Neural progenitor cell (in vitro differentiated cells): ENCODE measurements at regions not wholly inside any gene's neighbourhood (a gene's known extent, or its start where the extent isn't known, plus 50 kb on each side); places are given as distances from the start of the nearest gene placed in this dataset.
A peak's percentile ranks its signal among the peaks of the same experiment; 100 is the strongest.

Experiments
- DNase-seq: peaks from one replicate; pipeline ENCODE4 v3.0.0-alpha.2; 2016; ENCODE audit warnings: low spot score
- H2AFZ ChIP-seq: fragments of 200-600 bp; sonication (generic); replicated peaks from 2 replicates; pipeline ENCODE4 v1.6.1; 2016; ENCODE audit warnings: antibody characterized with exemption
- H3F3A ChIP-seq: fragments of 200-600 bp; sonication (generic); 2 replicates; pipeline ENCODE4 v1.6.1; 2016; ENCODE audit warnings: antibody characterized with exemption, low read depth
- H3K27ac ChIP-seq: fragments of 200-600 bp; sonication (generic); 2 replicates; pipeline ENCODE4 v1.5.1; 2016; ENCODE audit warnings: mild to moderate bottlenecking
- H3K27me3 ChIP-seq: fragments of 200-600 bp; sonication (generic); 2 replicates; pipeline ENCODE4 v1.6.1; 2016; ENCODE audit warnings: mild to moderate bottlenecking, moderate library complexity
- H3K36me3 ChIP-seq: fragments of 200-600 bp; sonication (generic); 2 replicates; pipeline ENCODE4 v1.5.1; 2016
- H3K4me1 ChIP-seq: fragments of 200-600 bp; sonication (generic); 2 replicates; pipeline ENCODE4 v1.6.1; 2016; ENCODE audit warnings: mixed run types
- H3K4me2 ChIP-seq: fragments of 200-600 bp; sonication (generic); 2 replicates; pipeline ENCODE4 v1.6.1; 2016
- H3K4me3 ChIP-seq: fragments of 200-600 bp; sonication (generic); 2 replicates; pipeline ENCODE4 v1.5.1; 2016
- H3K79me2 ChIP-seq: fragments of 200-600 bp; sonication (generic); 2 replicates; pipeline ENCODE4 v1.6.1; 2016; ENCODE audit warnings: low read depth
- H3K9ac ChIP-seq: fragments of 200-600 bp; sonication (generic); 2 replicates; pipeline ENCODE4 v1.6.1; 2016
- H3K9me3 ChIP-seq: fragments of 200-600 bp; sonication (generic); 2 replicates; pipeline ENCODE4 v1.5.1; 2016; ENCODE audit warnings: low read depth
- H4K20me1 ChIP-seq: fragments of 200-600 bp; sonication (generic); 2 replicates; pipeline ENCODE4 v1.6.1; 2016; ENCODE audit warnings: low read depth
- H3K27ac Mint-ChIP-seq: 3 replicates; pipeline ENCODE4 v1.8.0; 2021; ENCODE audit warnings: mixed read lengths
- H3K27me3 Mint-ChIP-seq: 2 replicates; pipeline ENCODE4 v1.8.0; 2022; ENCODE audit warnings: low read depth, mild to moderate bottlenecking, inconsistent platforms, moderate library complexity, mixed read lengths; ENCODE audit not compliant: insufficient read depth
- H3K36me3 Mint-ChIP-seq: 3 replicates; pipeline ENCODE4 v1.8.0; 2021; ENCODE audit warnings: mixed read lengths
- H3K4me1 Mint-ChIP-seq: 3 replicates; pipeline ENCODE4 v1.8.0; 2021; ENCODE audit warnings: mixed read lengths
- H3K4me3 Mint-ChIP-seq: 3 replicates; pipeline ENCODE4 v1.8.0; 2021; ENCODE audit warnings: mild to moderate bottlenecking, moderate library complexity, mixed read lengths
- H3K9me3 Mint-ChIP-seq: 3 replicates; pipeline ENCODE4 v1.8.0; 2020; ENCODE audit warnings: mixed read lengths
- EZH2 ChIP-seq: fragments of 200-600 bp; sonication (generic); IDR thresholded peaks from 2 replicates; pipeline ENCODE4 v1.6.1; 2017; ENCODE audit warnings: antibody characterized with exemption, mild to moderate bottlenecking, moderate library complexity
- EZH2phosphoT487 ChIP-seq: fragments of 200-600 bp; sonication (generic); IDR thresholded peaks from 2 replicates; pipeline ENCODE4 v1.6.1; 2017; ENCODE audit warnings: antibody characterized with exemption
- TF ChIP-seq, protein P1 (sequence below): fragments of 200-600 bp; sonication (generic); IDR thresholded peaks from 2 replicates; pipeline ENCODE4 v1.5.1; 2017; ENCODE audit warnings: antibody characterized with exemption, mild to moderate bottlenecking

DNA sequence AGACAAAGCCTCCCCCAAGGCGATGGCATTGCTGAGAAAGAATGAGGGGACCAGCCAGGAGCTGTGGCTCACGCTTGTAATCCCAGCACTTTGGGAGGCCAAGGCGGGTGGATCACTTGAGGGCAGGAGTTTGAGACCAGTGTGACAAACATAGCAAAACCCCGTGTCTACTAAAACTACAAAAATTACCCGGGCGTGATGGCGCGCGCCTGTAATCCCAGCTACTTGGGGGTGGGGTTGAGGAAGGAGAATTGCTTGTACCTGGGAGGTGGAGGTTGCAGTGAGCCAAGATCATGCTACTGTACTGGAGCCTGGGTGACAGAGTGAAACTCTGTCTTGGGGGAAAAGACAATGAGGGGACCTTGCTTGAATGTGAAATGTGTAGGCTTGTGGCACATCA lies 402.4 kb upstream of the C2CD4B start:
- H2AFZ ChIP-seq, result no peak overlapping the region
- peaks cover 2% of the 10 kb centered on the region for H3K4me1 ChIP-seq
- DNase-seq, result no peak
- no peaks in the 10 kb centered on the region for H3F3A ChIP-seq
- Mint-ChIP-seq H3K36me3 (peaks cover 3% of the 10 kb centered on the region), H3K9me3 (no peaks in the 10 kb centered on the region), H3K4me1 (peaks cover 11% of the 10 kb centered on the region), H3K27me3 (no peaks in the 10 kb centered on the region), H3K4me3 (no peak overlapping the region), H3K27ac (peak overlapping the region; percentile 43)
- no peak overlapping the region for H3K4me3 ChIP-seq
- H3K36me3 ChIP-seq, result no peaks in the 10 kb centered on the region
- TF ChIP-seq, protein P1, sequence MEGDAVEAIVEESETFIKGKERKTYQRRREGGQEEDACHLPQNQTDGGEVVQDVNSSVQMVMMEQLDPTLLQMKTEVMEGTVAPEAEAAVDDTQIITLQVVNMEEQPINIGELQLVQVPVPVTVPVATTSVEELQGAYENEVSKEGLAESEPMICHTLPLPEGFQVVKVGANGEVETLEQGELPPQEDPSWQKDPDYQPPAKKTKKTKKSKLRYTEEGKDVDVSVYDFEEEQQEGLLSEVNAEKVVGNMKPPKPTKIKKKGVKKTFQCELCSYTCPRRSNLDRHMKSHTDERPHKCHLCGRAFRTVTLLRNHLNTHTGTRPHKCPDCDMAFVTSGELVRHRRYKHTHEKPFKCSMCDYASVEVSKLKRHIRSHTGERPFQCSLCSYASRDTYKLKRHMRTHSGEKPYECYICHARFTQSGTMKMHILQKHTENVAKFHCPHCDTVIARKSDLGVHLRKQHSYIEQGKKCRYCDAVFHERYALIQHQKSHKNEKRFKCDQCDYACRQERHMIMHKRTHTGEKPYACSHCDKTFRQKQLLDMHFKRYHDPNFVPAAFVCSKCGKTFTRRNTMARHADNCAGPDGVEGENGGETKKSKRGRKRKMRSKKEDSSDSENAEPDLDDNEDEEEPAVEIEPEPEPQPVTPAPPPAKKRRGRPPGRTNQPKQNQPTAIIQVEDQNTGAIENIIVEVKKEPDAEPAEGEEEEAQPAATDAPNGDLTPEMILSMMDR, result no peak
- TF ChIP-seq EZH2 (no peak), EZH2phosphoT487 (no peak)
- H3K27ac ChIP-seq, result no peak overlapping the region
- no peak overlapping the region for H3K4me2 ChIP-seq
- H4K20me1 ChIP-seq, result no peaks in the 10 kb centered on the region
- H3K27me3 ChIP-seq, result no peaks in the 10 kb centered on the region
- H3K79me2 ChIP-seq, result no peaks in the 10 kb centered on the region
- H3K9me3 ChIP-seq, result no peaks in the 10 kb centered on the region
- no peak overlapping the region for H3K9ac ChIP-seq

DNA sequence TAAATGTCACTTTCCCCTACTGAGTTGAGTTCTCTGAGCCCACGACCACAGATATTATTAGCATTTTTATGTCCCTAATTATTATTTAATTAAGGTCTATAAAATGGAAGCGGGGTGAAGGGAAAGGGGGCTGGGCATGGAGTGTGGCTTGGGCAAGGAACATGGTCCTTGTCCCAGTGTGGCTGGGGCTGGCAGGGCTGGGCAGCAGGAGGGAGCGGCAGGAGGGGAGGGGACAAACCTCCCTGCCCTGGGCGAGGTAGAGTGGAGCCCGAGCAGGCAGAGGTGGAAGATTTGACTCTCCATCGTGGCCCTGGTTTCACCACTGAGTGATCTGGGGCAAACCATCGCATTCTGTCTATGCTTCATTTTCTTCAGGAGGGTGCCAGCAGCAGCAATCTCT lies 402.9 kb upstream of the C2CD4B start:
- Histone ChIP-seq H4K20me1 (no peaks in the 10 kb centered on the region), H3K4me1 (peaks cover 5% of the 10 kb centered on the region), H3K27me3 (no peaks in the 10 kb centered on the region), H2AFZ (no peak overlapping the region), H3K9ac (no peak overlapping the region), H3K4me3 (no peak overlapping the region), H3F3A (no peaks in the 10 kb centered on the region), H3K79me2 (no peaks in the 10 kb centered on the region), H3K4me2 (no peak overlapping the region), H3K36me3 (no peaks in the 10 kb centered on the region), H3K9me3 (no peaks in the 10 kb centered on the region), H3K27ac (no peak overlapping the region)
- Mint-ChIP-seq H3K27ac (peak overlapping the region; percentile 31), H3K4me3 (no peak overlapping the region), H3K36me3 (peaks cover 3% of the 10 kb centered on the region), H3K9me3 (no peaks in the 10 kb centered on the region), H3K4me1 (peaks cover 16% of the 10 kb centered on the region), H3K27me3 (no peaks in the 10 kb centered on the region)
- TF ChIP-seq, protein P1, result no peak
- no peak for TF ChIP-seq EZH2phosphoT487
- TF ChIP-seq EZH2, result no peak
- no peak for DNase-seq

DNA sequence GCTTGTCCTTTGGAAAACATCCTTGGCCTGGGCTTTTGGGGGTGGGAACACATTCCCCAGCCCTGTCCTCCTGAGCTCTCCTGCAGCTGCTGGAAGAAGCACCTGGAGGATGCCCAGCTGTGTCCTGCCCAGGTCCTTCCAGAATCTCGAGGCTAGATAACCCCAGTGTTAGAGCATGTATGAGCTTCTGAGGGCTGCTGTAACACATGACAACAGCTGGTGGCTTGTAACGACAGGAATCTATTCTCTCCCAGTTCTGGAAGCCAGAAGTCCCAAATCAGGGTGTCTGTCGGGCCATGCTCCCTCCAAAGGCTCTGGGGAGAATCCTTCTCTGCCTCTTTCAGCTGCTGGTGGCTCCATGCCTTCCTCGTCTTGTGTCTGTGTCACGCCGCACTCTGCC lies 403.6 kb upstream of the C2CD4B start:
- TF ChIP-seq, protein P1, result no peak
- TF ChIP-seq EZH2 (no peak), EZH2phosphoT487 (no peak)
- H3K36me3 ChIP-seq, result no peaks in the 10 kb centered on the region
- H3K4me2 ChIP-seq, result no peak overlapping the region
- H3K4me3 Mint-ChIP-seq, result no peak overlapping the region
- no peaks in the 10 kb centered on the region for H3K9me3 ChIP-seq
- no peaks in the 10 kb centered on the region for H3F3A ChIP-seq
- no peaks in the 10 kb centered on the region for H3K79me2 ChIP-seq
- H3K36me3 Mint-ChIP-seq, result peaks cover 3% of the 10 kb centered on the region
- no peak overlapping the region for H3K27ac ChIP-seq
- no peak overlapping the region for H3K27ac Mint-ChIP-seq
- H3K27me3 Mint-ChIP-seq, result peaks cover 2% of the 10 kb centered on the region
- H3K4me1 ChIP-seq, result peaks cover 5% of the 10 kb centered on the region
- H3K4me1 Mint-ChIP-seq, result peaks cover 17% of the 10 kb centered on the region
- H2AFZ ChIP-seq, result no peak overlapping the region
- no peak overlapping the region for H3K4me3 ChIP-seq
- H4K20me1 ChIP-seq, result no peaks in the 10 kb centered on the region
- no peak for DNase-seq
- H3K27me3 ChIP-seq, result no peaks in the 10 kb centered on the region
- H3K9me3 Mint-ChIP-seq, result no peaks in the 10 kb centered on the region
- H3K9ac ChIP-seq, result no peak overlapping the region
